Mononuclear cell (primary cell): ENCODE measurements at regions not wholly inside any gene's neighbourhood (a gene's known extent, or its start where the extent isn't known, plus 50 kb on each side); places are given as distances from the start of the nearest gene placed in this dataset.

Experiments
- H3K27me3 ChIP-seq: 2 replicates; pipeline ENCODE4 v1.6.0; 2011; ENCODE audit warnings: low read length, control low read depth; ENCODE audit not compliant: insufficient read depth
- H3K4me1 ChIP-seq: 2 replicates; pipeline ENCODE4 v1.5.1; 2011; ENCODE audit warnings: mild to moderate bottlenecking, low read length, control low read depth; ENCODE audit not compliant: insufficient read depth
- H3K4me3 ChIP-seq: 2 replicates; pipeline ENCODE4 v1.5.1; 2011; ENCODE audit warnings: mild to moderate bottlenecking, low read length, moderate library complexity
- H3K9me3 ChIP-seq: 2 replicates; pipeline ENCODE4 v1.5.1; 2011; ENCODE audit warnings: low read depth, mild to moderate bottlenecking, control low read depth, low read length

GRCh38 chr12:46455648-46456352 lies 83.2 kb upstream of the SLC38A2 start:
- Histone ChIP-seq H3K9me3 (no peaks in the 10 kb centered on the region), H3K27me3 (no peaks in the 10 kb centered on the region), H3K4me1 (peaks cover 51% of the 10 kb centered on the region), H3K4me3 (no peak overlapping the region)

DNA sequence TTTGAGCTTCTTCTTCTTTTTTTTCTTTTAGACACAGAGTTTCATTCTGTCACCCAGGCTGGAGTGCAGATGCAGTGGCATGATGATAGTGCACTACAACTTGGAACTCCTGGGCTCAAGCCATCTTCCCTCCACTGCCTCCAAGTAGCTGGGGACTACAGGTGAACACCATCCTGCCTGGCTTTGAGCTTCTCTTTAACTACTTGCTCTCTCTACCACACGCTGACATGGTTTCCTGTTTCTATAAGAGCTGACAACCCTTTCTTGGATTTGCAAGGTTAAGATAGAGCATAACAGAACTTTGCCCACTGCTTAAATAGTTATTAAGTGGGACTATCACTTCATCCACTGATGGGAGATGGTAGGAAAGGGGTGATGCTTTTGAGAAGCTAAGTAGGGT lies 82.4 kb upstream of the SLC38A2 start:
- Histone ChIP-seq H3K4me1 (peaks cover 51% of the 10 kb centered on the region), H3K4me3 (no peak overlapping the region), H3K9me3 (no peaks in the 10 kb centered on the region), H3K27me3 (no peaks in the 10 kb centered on the region)

DNA sequence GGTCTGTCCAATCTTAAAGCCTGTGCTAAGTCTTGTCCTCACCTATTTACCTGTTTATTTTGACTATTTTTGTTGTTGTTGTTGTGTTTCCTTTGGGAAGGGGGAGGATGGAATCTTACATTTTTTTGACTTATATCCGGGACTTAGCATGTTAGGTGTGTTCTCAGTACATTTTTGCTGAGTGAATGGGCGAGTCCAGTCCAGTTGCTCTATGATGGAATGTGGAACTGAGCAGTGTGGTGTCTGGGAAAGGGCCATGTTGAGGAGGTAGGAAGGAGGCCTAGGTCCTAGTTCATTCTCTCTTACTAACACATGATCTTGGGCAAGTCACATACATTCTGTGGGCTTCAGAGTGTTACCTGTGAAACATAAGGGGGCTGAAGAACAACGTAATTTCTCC lies 80.9 kb upstream of the SLC38A2 start:
- H3K4me1 ChIP-seq = peaks cover 38% of the 10 kb centered on the region
- no peaks in the 10 kb centered on the region for H3K9me3 ChIP-seq
- no peak overlapping the region for H3K4me3 ChIP-seq
- no peaks in the 10 kb centered on the region for H3K27me3 ChIP-seq

- Histone ChIP-seq H3K9me3 (no peaks in the 10 kb centered on the region), H3K4me1 (peaks cover 32% of the 10 kb centered on the region), H3K27me3 (no peaks in the 10 kb centered on the region), H3K4me3 (no peak overlapping the region)
These were observed 80.2 kb upstream of the SLC38A2 start for GRCh38 chr12:46452776-46453175.

DNA sequence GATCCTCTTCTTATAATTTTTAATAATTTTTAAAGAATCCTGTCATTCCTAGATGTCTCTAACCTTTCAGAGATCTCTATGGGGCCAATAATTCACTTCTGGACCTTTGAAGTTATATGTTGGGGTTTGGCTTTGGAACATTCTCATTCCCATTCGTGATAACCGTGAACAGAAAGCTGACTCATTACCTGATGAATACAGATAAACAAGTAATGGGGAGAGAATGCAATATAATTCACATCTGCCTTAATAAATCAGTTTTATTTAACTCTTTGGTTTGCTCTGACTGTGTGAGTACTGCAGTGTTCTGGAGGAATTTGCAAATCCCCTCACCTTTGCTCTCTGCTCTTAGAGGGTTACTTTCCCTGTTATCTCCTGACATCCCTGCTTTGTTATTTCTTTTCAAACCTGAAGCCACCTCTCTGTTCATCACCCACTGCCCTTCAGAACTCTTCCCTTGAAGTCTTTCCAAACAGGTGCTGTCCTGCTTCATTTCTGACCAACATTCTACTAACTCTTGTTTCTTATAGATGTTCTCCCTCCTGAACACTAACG lies 79.6 kb upstream of the SLC38A2 start:
- no peak overlapping the region for H3K4me3 ChIP-seq
- H3K27me3 ChIP-seq = no peaks in the 10 kb centered on the region
- H3K4me1 ChIP-seq = peaks cover 32% of the 10 kb centered on the region
- H3K9me3 ChIP-seq = no peaks in the 10 kb centered on the region

GRCh38 chr12:46451276-46452021 lies 78.9 kb upstream of the SLC38A2 start:
- H3K27me3 ChIP-seq = no peaks in the 10 kb centered on the region
- H3K4me3 ChIP-seq = no peak overlapping the region
- H3K4me1 ChIP-seq = peaks cover 29% of the 10 kb centered on the region
- no peaks in the 10 kb centered on the region for H3K9me3 ChIP-seq

DNA sequence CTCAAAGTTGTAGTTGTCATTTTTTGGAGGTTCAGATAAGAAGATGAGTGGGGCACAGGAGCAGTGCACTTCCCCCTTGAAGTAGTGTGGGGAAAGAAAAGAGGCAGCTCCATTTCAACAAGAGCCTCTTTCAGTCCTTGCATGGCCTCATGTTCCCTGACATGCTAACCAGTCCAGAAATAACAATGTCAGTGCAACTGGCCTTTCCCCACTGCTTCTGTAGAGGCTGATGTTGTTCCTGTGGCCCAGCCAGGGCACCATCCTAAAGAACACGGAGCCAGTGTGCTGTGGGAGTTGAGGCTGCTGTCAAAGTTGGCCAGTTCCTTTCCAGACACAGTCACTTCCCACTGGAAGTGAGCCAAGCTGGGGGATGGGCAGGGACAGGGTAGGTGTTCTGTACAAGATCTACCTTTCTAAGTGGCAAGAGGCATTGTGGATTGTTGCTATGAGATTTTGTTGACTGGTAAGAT lies 77.7 kb upstream of the SLC38A2 start:
- peaks cover 18% of the 10 kb centered on the region for H3K4me1 ChIP-seq
- H3K4me3 ChIP-seq = no peak overlapping the region
- no peaks in the 10 kb centered on the region for H3K9me3 ChIP-seq
- no peaks in the 10 kb centered on the region for H3K27me3 ChIP-seq

GRCh38 chr12:46449856-46450255 lies 77.3 kb upstream of the SLC38A2 start:
- Histone ChIP-seq H3K27me3 (no peaks in the 10 kb centered on the region), H3K4me1 (peaks cover 13% of the 10 kb centered on the region), H3K9me3 (no peaks in the 10 kb centered on the region), H3K4me3 (no peak overlapping the region)

DNA sequence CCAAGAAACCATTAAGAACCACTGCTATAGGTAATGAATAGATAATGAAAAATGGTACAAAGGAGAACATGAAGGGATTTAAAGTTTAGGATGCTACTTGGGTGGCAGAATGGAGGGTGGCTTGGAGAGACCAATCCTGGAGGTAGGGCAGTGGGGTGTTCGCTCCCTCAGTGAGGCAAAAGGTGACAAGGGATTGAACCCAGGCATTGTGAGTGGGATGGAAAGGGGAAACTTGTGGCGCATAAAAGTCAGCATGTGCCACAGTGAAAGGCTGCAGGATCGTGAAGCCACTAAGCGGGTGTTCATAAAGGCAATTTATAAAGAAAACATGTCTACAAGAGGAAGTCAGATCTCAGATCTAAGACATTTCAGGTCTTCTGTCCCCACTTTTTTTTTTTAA lies 76.7 kb upstream of the SLC38A2 start:
- Histone ChIP-seq H3K9me3 (no peaks in the 10 kb centered on the region), H3K4me1 (peaks cover 10% of the 10 kb centered on the region), H3K4me3 (no peak overlapping the region), H3K27me3 (no peaks in the 10 kb centered on the region)

- Histone ChIP-seq H3K27me3 (no peaks in the 10 kb centered on the region), H3K4me3 (no peak overlapping the region), H3K4me1 (peaks cover 10% of the 10 kb centered on the region), H3K9me3 (no peaks in the 10 kb centered on the region)
These were observed 74.1 kb upstream of the SLC38A2 start for GRCh38 chr12:46446645-46447044.

DNA sequence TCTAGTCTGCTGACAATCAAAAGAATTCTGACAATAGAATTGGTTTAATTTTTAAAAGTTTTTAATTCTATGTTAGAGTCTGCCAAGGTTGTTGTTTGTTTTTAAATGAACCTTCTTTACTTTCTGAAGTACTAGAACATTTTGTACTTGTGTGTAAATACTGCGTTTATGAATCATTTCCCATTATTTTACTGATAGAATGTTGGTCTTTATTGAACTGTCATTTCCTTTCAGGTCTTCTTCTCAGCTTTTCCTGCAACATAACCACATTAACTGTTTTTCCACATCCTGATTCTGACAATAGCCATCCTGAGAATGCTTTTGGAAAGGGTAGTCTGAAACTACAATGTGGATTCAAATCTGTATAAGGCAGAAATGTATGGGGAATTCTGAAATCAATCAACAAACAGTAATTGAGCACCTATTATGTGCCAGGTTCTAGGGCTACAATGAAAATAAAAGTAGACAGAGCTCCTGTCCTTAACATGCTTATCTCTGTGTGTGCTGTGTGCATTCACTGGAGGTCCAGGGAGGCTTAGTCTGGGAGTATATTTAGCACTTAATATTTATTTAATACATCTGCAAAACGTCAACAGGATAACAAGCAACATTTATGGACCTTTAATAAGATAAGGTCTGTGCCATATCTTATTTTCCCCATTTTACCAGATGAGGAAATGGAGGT lies 73.1 kb upstream of the SLC38A2 start:
- no peaks in the 10 kb centered on the region for H3K9me3 ChIP-seq
- H3K27me3 ChIP-seq = no peaks in the 10 kb centered on the region
- no peak overlapping the region for H3K4me3 ChIP-seq
- H3K4me1 ChIP-seq = peaks cover 9% of the 10 kb centered on the region

DNA sequence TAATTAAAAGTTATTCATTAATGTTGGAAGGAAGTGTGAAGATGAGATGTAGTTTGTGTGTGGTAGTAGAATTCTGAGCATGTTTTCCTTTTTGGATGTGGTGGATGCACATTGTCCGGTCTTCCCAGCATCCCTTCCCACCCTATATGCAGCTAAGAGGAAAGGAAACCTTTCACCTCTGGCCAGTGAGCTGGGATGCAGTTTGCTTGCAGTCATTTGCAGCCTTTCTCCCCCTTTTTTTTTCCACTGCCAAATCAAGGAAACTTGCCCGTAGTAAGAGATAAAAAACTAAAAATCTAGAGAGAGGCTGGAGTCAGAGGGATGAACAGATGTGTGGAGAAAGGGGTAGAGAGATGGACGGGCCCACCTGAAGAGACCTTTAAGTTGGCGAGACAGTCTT lies 72.5 kb upstream of the SLC38A2 start:
- peaks cover 3% of the 10 kb centered on the region for H3K4me1 ChIP-seq
- H3K27me3 ChIP-seq = no peaks in the 10 kb centered on the region
- H3K9me3 ChIP-seq = no peaks in the 10 kb centered on the region
- no peak overlapping the region for H3K4me3 ChIP-seq

- no peaks in the 10 kb centered on the region for H3K9me3 ChIP-seq
- no peaks in the 10 kb centered on the region for H3K27me3 ChIP-seq
- H3K4me1 ChIP-seq = no peaks in the 10 kb centered on the region
- H3K4me3 ChIP-seq = no peak overlapping the region
These were observed 71.2 kb upstream of the SLC38A2 start for GRCh38 chr12:46443594-46444263.

GRCh38 chr12:46442738-46443137 lies 70.2 kb upstream of the SLC38A2 start:
- no peaks in the 10 kb centered on the region for H3K27me3 ChIP-seq
- H3K4me1 ChIP-seq = no peaks in the 10 kb centered on the region
- no peaks in the 10 kb centered on the region for H3K9me3 ChIP-seq
- H3K4me3 ChIP-seq = no peak overlapping the region

GRCh38 chr12:46442239-46442638 lies 69.7 kb upstream of the SLC38A2 start:
- Histone ChIP-seq H3K4me3 (no peak overlapping the region), H3K4me1 (no peaks in the 10 kb centered on the region), H3K9me3 (no peaks in the 10 kb centered on the region), H3K27me3 (no peaks in the 10 kb centered on the region)
